Lung (tissue), 11 donors: ENCODE measurements at regions not wholly inside any gene's neighbourhood (a gene's known extent, or its start where the extent isn't known, plus 50 kb on each side); places are given as distances from the start of the nearest gene placed in this dataset.
"Not testable (repeated sequence)": the region's sequence is repeated elsewhere in the genome, so short reads cannot be mapped to it uniquely, and the experiment has no call there.

ENCODE experiments used
- ATAC-seq: fragments of 200-7000 bp; cut with Tn5 transposase; one replicate; pipeline ENCODE4 v1.9.1; 2020; ENCODE audit warnings: moderate number of reproducible peaks; ENCODE audit not compliant: insufficient read depth, low FRiP score
- DNase-seq, 3 donors: peaks; one replicate each; pipeline ENCODE4 v3.0.0-alpha.2; 2013 to 2017
- H3K27ac ChIP-seq, 2 donors: one replicate each; pipeline ENCODE4 v1.5.1; 2013; ENCODE audit warnings: mild to moderate bottlenecking in 2 of 2, moderate library complexity in 2 of 2, control low read depth in 1 of 2, inconsistent platforms in 1 of 2, low read depth in 1 of 2, low read length in 1 of 2
- H3K27me3 ChIP-seq, 3 donors: one replicate each; pipeline ENCODE4 v1.5.1; 2013; ENCODE audit warnings: low read length in 2 of 3; ENCODE audit not compliant: control insufficient read depth in 3 of 3, insufficient read depth in 3 of 3
- H3K36me3 ChIP-seq, 4 donors: one replicate each; pipeline ENCODE4 v1.5.1; 2013; ENCODE audit warnings: low read length in 4 of 4, mild to moderate bottlenecking in 1 of 4, moderate library complexity in 1 of 4; ENCODE audit not compliant: control insufficient read depth in 4 of 4, insufficient read depth in 4 of 4
- H3K4me1 ChIP-seq, 5 donors: one replicate each; pipeline ENCODE4 v1.5.1; 2013; ENCODE audit warnings: low read length in 5 of 5, mild to moderate bottlenecking in 2 of 5, moderate library complexity in 1 of 5; ENCODE audit not compliant: control insufficient read depth in 5 of 5, insufficient read depth in 5 of 5
- H3K4me3 ChIP-seq: one replicate; pipeline ENCODE4 v1.5.1; 2013; ENCODE audit warnings: mild to moderate bottlenecking, control low read depth, moderate library complexity
- H3K9ac ChIP-seq, 2 donors: one replicate each; pipeline ENCODE4 v1.5.1; 2013; ENCODE audit warnings: low read length in 2 of 2, control low read depth in 1 of 2; ENCODE audit not compliant: insufficient read depth in 1 of 2
- H3K9me3 ChIP-seq, 4 donors: one replicate each; pipeline ENCODE4 v1.5.1; 2013; ENCODE audit warnings: low read length in 3 of 4, mild to moderate bottlenecking in 1 of 4, moderate library complexity in 1 of 4; ENCODE audit not compliant: control insufficient read depth in 4 of 4, insufficient read depth in 3 of 4
- WGBS, 2 donors: extraction: QIAGEN DNeasy Blood & Tissue Kit; methylation state at CpG; one replicate each; pipeline ENCODE4 v1.1.7; 2013; 5-methylcytosine and 5-hydroxymethylcytosine counted together
- TF ChIP-seq, protein P1 (sequence below): IDR thresholded peaks from 2 replicates; pipeline ENCODE4 v1.5.1; 2012; ENCODE audit warnings: mild to moderate bottlenecking; ENCODE audit errors: control extremely low read depth, extremely low read depth
- donor health status: control.
- donor health status: control.
- donor health status: Bipolar disorder and iron deficiency.
- donor health status: healthy.
- donor health status: DM: yes; HTN: yes; CAD: no.

DNA sequence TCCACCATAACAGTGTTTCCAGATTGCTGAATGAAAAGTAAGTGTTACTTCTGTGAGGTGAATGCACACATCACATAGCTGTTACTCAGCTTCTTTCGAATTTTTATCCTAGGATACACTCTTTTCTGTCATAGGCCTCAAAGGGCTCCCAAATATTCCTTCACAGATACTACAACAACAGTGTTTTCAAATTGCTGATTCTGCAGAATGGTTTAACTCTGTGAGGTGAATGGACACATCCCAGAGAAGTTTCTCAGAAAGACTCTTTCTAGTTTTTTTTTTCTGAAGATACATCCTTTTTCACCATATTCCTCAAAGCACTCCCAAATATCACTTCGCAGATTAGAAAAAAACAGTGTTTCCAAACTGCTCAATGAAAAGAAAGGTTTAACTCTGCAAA, 221.1 kb downstream of the OR4A5 start:
- no peak for DNase-seq
- Histone ChIP-seq H3K4me1 (no peaks in the 10 kb centered on the region), H3K4me3 (no peak overlapping the region), H3K9ac (no peak overlapping the region), H3K27me3 (no peaks in the 10 kb centered on the region), H3K9me3 (peaks cover 0 to 66% (median 15%) of the 10 kb centered on the region in 4 donors), H3K27ac (no peak overlapping the region), H3K36me3 (no peaks in the 10 kb centered on the region)
- TF ChIP-seq, protein P1, sequence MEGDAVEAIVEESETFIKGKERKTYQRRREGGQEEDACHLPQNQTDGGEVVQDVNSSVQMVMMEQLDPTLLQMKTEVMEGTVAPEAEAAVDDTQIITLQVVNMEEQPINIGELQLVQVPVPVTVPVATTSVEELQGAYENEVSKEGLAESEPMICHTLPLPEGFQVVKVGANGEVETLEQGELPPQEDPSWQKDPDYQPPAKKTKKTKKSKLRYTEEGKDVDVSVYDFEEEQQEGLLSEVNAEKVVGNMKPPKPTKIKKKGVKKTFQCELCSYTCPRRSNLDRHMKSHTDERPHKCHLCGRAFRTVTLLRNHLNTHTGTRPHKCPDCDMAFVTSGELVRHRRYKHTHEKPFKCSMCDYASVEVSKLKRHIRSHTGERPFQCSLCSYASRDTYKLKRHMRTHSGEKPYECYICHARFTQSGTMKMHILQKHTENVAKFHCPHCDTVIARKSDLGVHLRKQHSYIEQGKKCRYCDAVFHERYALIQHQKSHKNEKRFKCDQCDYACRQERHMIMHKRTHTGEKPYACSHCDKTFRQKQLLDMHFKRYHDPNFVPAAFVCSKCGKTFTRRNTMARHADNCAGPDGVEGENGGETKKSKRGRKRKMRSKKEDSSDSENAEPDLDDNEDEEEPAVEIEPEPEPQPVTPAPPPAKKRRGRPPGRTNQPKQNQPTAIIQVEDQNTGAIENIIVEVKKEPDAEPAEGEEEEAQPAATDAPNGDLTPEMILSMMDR, result no peak
- ATAC-seq, result no peak
- WGBS, 2 donors, result 60 to 71% methylated on average over 2 of the region's 2 CpGs

DNA sequence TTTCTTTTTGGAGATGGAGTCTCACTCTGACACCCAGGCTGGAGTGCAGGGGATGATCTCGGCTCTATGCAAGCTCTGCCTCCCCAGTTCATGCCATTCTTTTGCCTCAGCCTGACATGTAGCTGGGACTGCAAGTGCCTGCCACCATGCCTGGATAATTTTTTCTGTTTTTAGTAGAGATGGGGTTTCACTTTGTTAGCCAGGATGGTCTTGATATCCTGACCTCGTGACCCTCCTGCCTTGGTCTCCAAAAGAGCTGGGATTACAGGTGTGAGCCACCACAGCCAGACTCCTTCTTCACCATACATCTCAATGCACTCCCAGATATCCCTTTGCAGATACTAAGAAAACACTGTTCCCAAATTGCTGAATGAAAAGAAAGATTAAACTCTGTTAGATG, 224.3 kb downstream of the OR4A5 start:
- Histone ChIP-seq H3K4me1 (no peaks in the 10 kb centered on the region), H3K27me3 (no peaks in the 10 kb centered on the region), H3K4me3 (no peak overlapping the region), H3K9me3 (peaks cover 0 to 62% (median 11%) of the 10 kb centered on the region in 4 donors), H3K27ac (no peak overlapping the region), H3K36me3 (no peaks in the 10 kb centered on the region), H3K9ac (no peak overlapping the region)
- no peak for DNase-seq
- WGBS, 2 donors, result 27 to 43% methylated on average over 2 of the region's 2 CpGs
- TF ChIP-seq, protein P1, result no peak
- ATAC-seq, result no peak

DNA sequence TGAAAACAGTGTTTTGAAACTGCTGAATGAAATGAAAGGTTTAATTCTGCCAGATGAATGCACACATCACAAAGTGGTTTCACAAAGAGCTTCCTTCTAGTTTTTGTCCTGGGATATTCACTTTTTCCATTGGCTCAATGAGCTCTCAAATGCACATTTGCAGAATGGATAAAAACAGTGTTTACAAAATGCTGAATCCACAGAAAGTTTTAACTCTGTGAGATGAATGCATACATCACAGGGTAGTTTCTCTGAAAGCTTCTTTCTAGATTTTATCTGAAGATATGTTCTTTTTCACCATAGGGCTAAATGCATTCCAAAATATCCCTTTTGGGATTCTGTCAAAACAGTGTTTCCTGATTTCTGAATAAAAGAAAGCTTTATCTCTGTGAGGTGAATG, 237.6 kb downstream of the OR4A5 start:
- H3K9me3 ChIP-seq, result peaks cover 1 to 51% (median 15%) of the 10 kb centered on the region in 4 donors
- TF ChIP-seq, protein P1, result no peak
- DNase-seq, result no peak
- no peaks in the 10 kb centered on the region for H3K36me3 ChIP-seq
- no peaks in the 10 kb centered on the region for H3K4me1 ChIP-seq
- no peak overlapping the region for H3K27ac ChIP-seq
- H3K27me3 ChIP-seq, result no peaks in the 10 kb centered on the region
- H3K9ac ChIP-seq, result no peak overlapping the region
- ATAC-seq, result no peak
- H3K4me3 ChIP-seq, result no peak overlapping the region

DNA sequence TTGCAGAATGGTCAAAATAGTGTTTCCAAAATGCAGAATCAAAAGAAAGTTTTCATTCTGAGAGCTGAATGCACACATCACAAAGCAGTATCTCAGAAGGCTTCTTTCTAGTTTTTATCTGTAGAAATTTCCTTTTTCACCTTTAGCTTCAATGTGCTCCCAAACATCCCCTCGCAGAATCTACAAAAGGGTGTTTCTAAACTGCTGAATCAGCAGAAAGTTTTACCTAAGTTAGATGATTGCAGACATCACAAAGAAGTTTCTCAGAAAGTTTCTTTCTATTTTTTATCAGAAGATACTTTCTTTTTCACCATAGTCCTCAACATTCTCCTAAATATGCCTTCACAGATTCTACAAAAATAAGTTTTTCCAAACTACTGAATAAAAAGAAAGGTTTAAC, 239.8 kb downstream of the OR4A5 start:
- no peak overlapping the region for H3K4me3 ChIP-seq
- no peak for DNase-seq
- ATAC-seq, result no peak
- H3K27ac ChIP-seq, result no peak overlapping the region
- peaks cover 1 to 39% (median 13%) of the 10 kb centered on the region in 4 donors for H3K9me3 ChIP-seq
- no peaks in the 10 kb centered on the region for H3K36me3 ChIP-seq
- TF ChIP-seq, protein P1, result no peak
- no peaks in the 10 kb centered on the region for H3K4me1 ChIP-seq
- no peaks in the 10 kb centered on the region for H3K27me3 ChIP-seq
- no peak overlapping the region for H3K9ac ChIP-seq
- 86 to 93% methylated on average over 1 of the region's 1 CpG for WGBS, 2 donors

DNA sequence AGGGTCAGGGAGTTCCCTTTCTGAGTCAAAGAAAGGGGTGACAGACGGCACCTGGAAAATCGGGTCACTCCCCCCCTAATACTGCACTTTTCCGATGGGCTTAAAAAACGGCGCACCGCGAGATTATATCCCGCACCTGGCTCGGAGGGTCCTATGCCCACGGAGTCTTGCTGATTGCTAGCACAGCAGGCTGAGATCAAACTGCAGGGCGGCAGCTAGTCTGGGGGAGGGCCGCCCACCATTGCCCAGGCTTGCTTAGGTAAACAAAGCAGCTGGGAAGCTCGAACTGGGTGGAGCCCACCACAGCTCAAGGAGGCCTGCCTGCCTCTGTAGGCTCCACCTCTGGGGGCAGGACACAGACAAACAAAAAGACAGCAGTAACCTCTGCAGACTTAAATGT, 240.5 kb downstream of the OR4A5 start:
- not testable (repeated sequence) for H3K27me3 ChIP-seq, H3K4me3 ChIP-seq, H3K36me3 ChIP-seq, DNase-seq, H3K27ac ChIP-seq, H3K4me1 ChIP-seq, ATAC-seq, H3K9ac ChIP-seq
- peaks cover 1 to 39% (median 12%) of the 10 kb centered on the region in 4 donors for H3K9me3 ChIP-seq
- WGBS, 2 donors, result 76 to 77% methylated on average over 10 to 13 of the region's 13 CpGs
